ENCODE measurements at regions not wholly inside any gene's neighbourhood (a gene's known extent, or its start where the extent isn't known, plus 50 kb on each side); places are given as distances from the start of the nearest gene placed in this dataset.

DNA sequence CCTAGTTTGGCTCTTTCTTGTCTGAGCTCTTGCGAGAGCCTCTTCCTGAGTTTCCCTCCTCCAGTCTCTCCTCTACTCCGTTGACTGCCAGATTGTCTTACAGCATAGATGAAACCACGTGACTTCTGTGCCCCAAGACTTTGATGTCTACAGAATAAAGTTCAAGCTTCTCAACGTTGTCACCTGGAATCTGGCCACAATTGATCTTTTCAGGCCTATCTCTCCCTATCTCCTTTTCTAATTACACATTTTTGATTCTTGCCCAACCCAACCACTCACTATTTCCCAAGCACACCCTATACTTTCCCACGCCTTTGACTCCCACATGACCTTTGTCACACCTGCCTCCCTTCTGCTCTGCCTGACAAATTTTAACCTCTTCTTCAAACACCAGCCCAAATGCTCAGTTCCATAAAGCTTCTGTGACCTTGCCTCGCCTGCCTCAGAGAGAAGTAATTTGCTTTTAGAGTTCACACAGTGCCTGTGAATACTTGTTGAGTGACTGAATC, 52.4 kb upstream of the PMFBP1 start:
- H3K27ac ChIP-seq (ENCODE audit: low read depth, low read length) = no peak overlapping the region
- H2AFZ ChIP-seq (ENCODE audit: low read depth, low read length, severe bottlenecking) = no peak overlapping the region
- no peak overlapping the region for H3K9ac ChIP-seq (ENCODE audit: low read length)
- no peaks in the 10 kb centered on the region for H3F3A ChIP-seq (ENCODE audit: insufficient read depth)
- TF ChIP-seq EZH2phosphoT487 (conservative IDR thresholded peaks at IDR 0.05; ENCODE audit: low read length) = no peak
- TF ChIP-seq, protein P1, sequence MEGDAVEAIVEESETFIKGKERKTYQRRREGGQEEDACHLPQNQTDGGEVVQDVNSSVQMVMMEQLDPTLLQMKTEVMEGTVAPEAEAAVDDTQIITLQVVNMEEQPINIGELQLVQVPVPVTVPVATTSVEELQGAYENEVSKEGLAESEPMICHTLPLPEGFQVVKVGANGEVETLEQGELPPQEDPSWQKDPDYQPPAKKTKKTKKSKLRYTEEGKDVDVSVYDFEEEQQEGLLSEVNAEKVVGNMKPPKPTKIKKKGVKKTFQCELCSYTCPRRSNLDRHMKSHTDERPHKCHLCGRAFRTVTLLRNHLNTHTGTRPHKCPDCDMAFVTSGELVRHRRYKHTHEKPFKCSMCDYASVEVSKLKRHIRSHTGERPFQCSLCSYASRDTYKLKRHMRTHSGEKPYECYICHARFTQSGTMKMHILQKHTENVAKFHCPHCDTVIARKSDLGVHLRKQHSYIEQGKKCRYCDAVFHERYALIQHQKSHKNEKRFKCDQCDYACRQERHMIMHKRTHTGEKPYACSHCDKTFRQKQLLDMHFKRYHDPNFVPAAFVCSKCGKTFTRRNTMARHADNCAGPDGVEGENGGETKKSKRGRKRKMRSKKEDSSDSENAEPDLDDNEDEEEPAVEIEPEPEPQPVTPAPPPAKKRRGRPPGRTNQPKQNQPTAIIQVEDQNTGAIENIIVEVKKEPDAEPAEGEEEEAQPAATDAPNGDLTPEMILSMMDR (IDR thresholded peaks at IDR 0.05; ENCODE audit: insufficient read depth, low read length, poor library complexity, severe bottlenecking) = no peak
- H3K9me2 ChIP-seq (replicated peaks; ENCODE audit: insufficient read depth, low read length) = no peaks in the 10 kb centered on the region
- H3K79me2 ChIP-seq (ENCODE audit: insufficient read depth, low read length) = no peaks in the 10 kb centered on the region
- H3K4me2 ChIP-seq (ENCODE audit: low read depth, low read length, poor library complexity, severe bottlenecking) = no peak overlapping the region
- no peak overlapping the region for H3K4me3 ChIP-seq (ENCODE audit: insufficient read depth, low read length, poor library complexity, severe bottlenecking)
- H3K36me3 ChIP-seq (ENCODE audit: low read length) = no peaks in the 10 kb centered on the region
- H3K9me3 ChIP-seq (ENCODE audit: insufficient read depth, low read length) = no peaks in the 10 kb centered on the region
- no peaks in the 10 kb centered on the region for H3K27me3 ChIP-seq (ENCODE audit: low read length)
- no peaks in the 10 kb centered on the region for H4K20me1 ChIP-seq (ENCODE audit: low read depth, low read length)

DNA sequence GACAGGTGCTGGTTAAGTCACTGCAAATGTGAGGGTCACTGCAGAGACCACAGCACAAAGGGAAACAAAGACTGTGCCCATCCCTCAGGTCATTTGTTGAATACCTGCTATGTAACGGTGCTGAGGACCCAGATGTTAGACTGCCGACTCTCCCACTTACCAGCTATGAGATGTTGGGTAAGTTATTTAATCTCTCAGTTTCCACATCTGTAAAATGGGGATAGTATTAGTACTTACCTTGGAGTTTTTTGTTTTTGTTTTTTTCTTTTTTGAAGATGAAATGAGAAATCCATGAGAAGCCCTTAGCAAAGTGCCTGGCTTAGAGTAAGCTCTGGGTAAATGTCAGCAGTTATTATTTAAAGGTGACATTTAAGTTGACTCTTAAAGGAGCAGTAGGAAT, 50.5 kb upstream of the PMFBP1 start:
- H3K9me3 ChIP-seq (ENCODE audit: insufficient read depth, low read length) = no peaks in the 10 kb centered on the region
- H4K20me1 ChIP-seq (ENCODE audit: low read depth, low read length) = no peaks in the 10 kb centered on the region
- H3K9me2 ChIP-seq (replicated peaks; ENCODE audit: insufficient read depth, low read length) = no peaks in the 10 kb centered on the region
- no peak overlapping the region for H3K4me3 ChIP-seq (ENCODE audit: insufficient read depth, low read length, poor library complexity, severe bottlenecking)
- no peak for TF ChIP-seq EZH2phosphoT487 (conservative IDR thresholded peaks at IDR 0.05; ENCODE audit: low read length)
- TF ChIP-seq, protein P1 (IDR thresholded peaks at IDR 0.05; ENCODE audit: insufficient read depth, low read length, poor library complexity, severe bottlenecking) = no peak
- H3K4me2 ChIP-seq (ENCODE audit: low read depth, low read length, poor library complexity, severe bottlenecking) = no peak overlapping the region
- H3K36me3 ChIP-seq (ENCODE audit: low read length) = no peaks in the 10 kb centered on the region
- no peak overlapping the region for H2AFZ ChIP-seq (ENCODE audit: low read depth, low read length, severe bottlenecking)
- no peaks in the 10 kb centered on the region for H3F3A ChIP-seq (ENCODE audit: insufficient read depth)
- H3K27ac ChIP-seq (ENCODE audit: low read depth, low read length) = no peak overlapping the region
- H3K27me3 ChIP-seq (ENCODE audit: low read length) = no peaks in the 10 kb centered on the region
- H3K79me2 ChIP-seq (ENCODE audit: insufficient read depth, low read length) = no peaks in the 10 kb centered on the region
- no peak overlapping the region for H3K9ac ChIP-seq (ENCODE audit: low read length)
